ENCODE measurements at regions not wholly inside any gene's neighbourhood (a gene's known extent, or its start where the extent isn't known, plus 50 kb on each side); places are given as distances from the start of the nearest gene placed in this dataset.
"Not testable (repeated sequence)": the region's sequence is repeated elsewhere in the genome, so short reads cannot be mapped to it uniquely, and the experiment has no call there.

- in situ Hi-C loops (cut with MboI; ENCODE audit: low sequenced_read_pairs); DNase-seq (ENCODE audit: low spot score in 2 of 2); H3K36me3 ChIP-seq (replicated peaks); H3K4me1 ChIP-seq; H3K27me3 ChIP-seq (ENCODE audit: low read depth); H3K4me3 ChIP-seq; H3K9me3 ChIP-seq: not testable (repeated sequence)
Measured at GRCh38 chrX:83749736-83750135, 111.2 kb upstream of the CYLC1 start.

- H3K4me3 ChIP-seq; H3K36me3 ChIP-seq (replicated peaks); H3K4me1 ChIP-seq; H3K9me3 ChIP-seq; H3K27me3 ChIP-seq (ENCODE audit: low read depth); DNase-seq (ENCODE audit: low spot score in 2 of 2); in situ Hi-C loops (cut with MboI; ENCODE audit: low sequenced_read_pairs): not testable (repeated sequence)
Measured at GRCh38 chrX:83750451-83750850, 110.5 kb upstream of the CYLC1 start.

GRCh38 chrX:83759872-83760271 is 101.1 kb upstream of the CYLC1 start:
- peaks cover 7% of the 10 kb centered on the region; the same call in 1 of the 2 replicates for H3K27me3 ChIP-seq (ENCODE audit: low read depth)
- in situ Hi-C loops (cut with MboI; ENCODE audit: low sequenced_read_pairs): no loop called here
- peak in 1 of 2 experiments; percentile 36 for DNase-seq (ENCODE audit: low spot score in 2 of 2)
- no peaks in the 10 kb centered on the region for H3K9me3 ChIP-seq
- H3K4me1 ChIP-seq: no peaks in the 10 kb centered on the region; the same call in none of the 2 replicates
- H3K36me3 ChIP-seq (replicated peaks): no peaks in the 10 kb centered on the region
- no peak overlapping the region for H3K4me3 ChIP-seq

- no peaks in the 10 kb centered on the region for H3K36me3 ChIP-seq (replicated peaks)
Measured at GRCh38 chrX:83771664-83772063, 89.3 kb upstream of the CYLC1 start.

More at GRCh38 chrX:83771664-83772063, 89.3 kb upstream of the CYLC1 start:
- in situ Hi-C loops (cut with MboI; ENCODE audit: low sequenced_read_pairs): no loop called here
- no peaks in the 10 kb centered on the region for H3K27me3 ChIP-seq (ENCODE audit: low read depth)
- H3K4me1 ChIP-seq: no peaks in the 10 kb centered on the region
- peak; percentile 13 to 46 for DNase-seq (ENCODE audit: low spot score in 2 of 2)
- no peak overlapping the region for H3K4me3 ChIP-seq
- no peaks in the 10 kb centered on the region for H3K9me3 ChIP-seq
